ENCODE measurements at regions not wholly inside any gene's neighbourhood (a gene's known extent, or its start where the extent isn't known, plus 50 kb on each side); places are given as distances from the start of the nearest gene placed in this dataset.

DNA sequence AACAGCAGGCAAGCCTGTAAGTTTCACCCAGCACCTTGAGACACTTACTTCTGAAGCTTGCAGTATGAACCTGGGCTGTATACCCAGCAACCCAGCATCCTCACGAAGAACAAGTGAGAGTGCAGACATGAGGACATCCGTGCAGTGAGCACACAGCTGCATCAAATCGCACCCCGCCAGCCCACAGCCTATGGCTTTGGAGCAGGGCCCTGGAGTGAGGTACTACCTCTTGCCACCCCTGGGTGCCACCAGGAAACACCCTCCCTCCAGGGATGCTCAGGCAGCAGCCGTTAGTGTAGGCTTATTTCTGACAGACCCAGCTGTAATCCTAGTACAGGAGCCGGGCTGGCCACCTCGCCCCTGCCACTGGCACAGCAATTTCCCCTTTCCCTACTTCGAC lies 81.4 kb downstream of the ATPSCKMT start:
- Histone ChIP-seq H2BK120ac (ENCODE audit: low read depth, low read length, poor library complexity, severe bottlenecking) (no peak overlapping the region), H4K91ac (ENCODE audit: insufficient read length, low read depth, low read length) (no peak overlapping the region), H2BK12ac (ENCODE audit: insufficient read length, low read depth, low read length) (no peak overlapping the region), H3K9me3 (ENCODE audit: control insufficient read depth, low read depth, low read length) (no peaks in the 10 kb centered on the region), H3T11ph (ENCODE audit: low read length) (no peak overlapping the region), H3K4me1 (ENCODE audit: insufficient read depth, low read length) (no peaks in the 10 kb centered on the region), H3K79me1 (ENCODE audit: insufficient read depth, low read depth, low read length, poor library complexity, severe bottlenecking) (no peaks in the 10 kb centered on the region), H2BK20ac (ENCODE audit: low read depth, low read length, poor library complexity, severe bottlenecking) (no peak overlapping the region), H4K8ac (replicated peaks; ENCODE audit: insufficient read length, low read depth, low read length) (no peak overlapping the region), H2BK15ac (ENCODE audit: low read depth, low read length) (no peak overlapping the region), H2BK5ac (ENCODE audit: insufficient read length, low read length) (no peak overlapping the region), H3K4ac (ENCODE audit: low read depth, low read length) (no peak overlapping the region), H3K23ac (ENCODE audit: insufficient read length, low read depth, low read length) (no peak overlapping the region), H3K14ac (ENCODE audit: insufficient read depth, low read length) (no peak overlapping the region; the same call in 1 of the 2 replicates), H3K56ac (ENCODE audit: insufficient read length, low read depth, low read length) (no peak overlapping the region), H3K79me2 (ENCODE audit: insufficient read depth, low read length) (no peaks in the 10 kb centered on the region), H3K27me3 (ENCODE audit: insufficient read depth, low read length) (no peaks in the 10 kb centered on the region), H3K23me2 (ENCODE audit: insufficient read length, low read depth, low read length, poor library complexity, severe bottlenecking) (no peaks in the 10 kb centered on the region), H2AK5ac (ENCODE audit: insufficient read length, low read length) (no peak overlapping the region), H2AFZ (ENCODE audit: low read length) (no peak overlapping the region), H3K27ac (ENCODE audit: insufficient read length, low read depth, low read length) (no peak overlapping the region), H3K18ac (ENCODE audit: insufficient read length, low read depth, low read length) (no peak overlapping the region), H3K4me2 (ENCODE audit: insufficient read depth, insufficient read length, low read length) (no peak overlapping the region), H4K20me1 (ENCODE audit: control insufficient read depth, insufficient read depth, insufficient read length) (no peaks in the 10 kb centered on the region), H4K5ac (ENCODE audit: insufficient read length, low read depth, low read length) (no peak overlapping the region), H3K9ac (ENCODE audit: extremely low read depth, insufficient read length, low read length) (no peak overlapping the region)
- TF ChIP-seq, protein P1, sequence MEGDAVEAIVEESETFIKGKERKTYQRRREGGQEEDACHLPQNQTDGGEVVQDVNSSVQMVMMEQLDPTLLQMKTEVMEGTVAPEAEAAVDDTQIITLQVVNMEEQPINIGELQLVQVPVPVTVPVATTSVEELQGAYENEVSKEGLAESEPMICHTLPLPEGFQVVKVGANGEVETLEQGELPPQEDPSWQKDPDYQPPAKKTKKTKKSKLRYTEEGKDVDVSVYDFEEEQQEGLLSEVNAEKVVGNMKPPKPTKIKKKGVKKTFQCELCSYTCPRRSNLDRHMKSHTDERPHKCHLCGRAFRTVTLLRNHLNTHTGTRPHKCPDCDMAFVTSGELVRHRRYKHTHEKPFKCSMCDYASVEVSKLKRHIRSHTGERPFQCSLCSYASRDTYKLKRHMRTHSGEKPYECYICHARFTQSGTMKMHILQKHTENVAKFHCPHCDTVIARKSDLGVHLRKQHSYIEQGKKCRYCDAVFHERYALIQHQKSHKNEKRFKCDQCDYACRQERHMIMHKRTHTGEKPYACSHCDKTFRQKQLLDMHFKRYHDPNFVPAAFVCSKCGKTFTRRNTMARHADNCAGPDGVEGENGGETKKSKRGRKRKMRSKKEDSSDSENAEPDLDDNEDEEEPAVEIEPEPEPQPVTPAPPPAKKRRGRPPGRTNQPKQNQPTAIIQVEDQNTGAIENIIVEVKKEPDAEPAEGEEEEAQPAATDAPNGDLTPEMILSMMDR (conservative IDR thresholded peaks at IDR 0.05), result no peak
- no CpG with 5 or more reads among the region's 8 CpGs for WGBS (ENCODE audit: extremely low coverage, insufficient read length, low lambda C conversion rate)
- DNase-seq, result no peak
- Mint-ChIP-seq H3K36me3 (ENCODE audit: insufficient read depth in 1 of 3, low read depth in 3 of 3) (peaks cover 4 to 24% (median 12%) of the 10 kb centered on the region in 3 experiments), H3K4me3 (no peak overlapping the region), H3K9me3 (peaks cover 13 to 29% of the 10 kb centered on the region in 2 experiments; a peak in 4 of 5 replicates), H3K27ac (no peak overlapping the region), H3K4me1 (no peaks in the 10 kb centered on the region), H3K27me3 (ENCODE audit: low read depth) (no peaks in the 10 kb centered on the region)
